22Rv1 (cell line): ENCODE measurements at regions not wholly inside any gene's neighbourhood (a gene's known extent, or its start where the extent isn't known, plus 50 kb on each side); places are given as distances from the start of the nearest gene placed in this dataset.

Experiments used
- CTCF ChIP-seq: fragments of 450-650 bp; IDR thresholded peaks from 2 replicates; pipeline ENCODE4 v1.5.1; 2017; ENCODE audit warnings: mild to moderate bottlenecking
- ZFX ChIP-seq: fragments of 450-650 bp; IDR thresholded peaks from 2 replicates; pipeline ENCODE4 v1.6.1; 2017; ENCODE audit warnings: antibody characterized with exemption, borderline replicate concordance

DNA sequence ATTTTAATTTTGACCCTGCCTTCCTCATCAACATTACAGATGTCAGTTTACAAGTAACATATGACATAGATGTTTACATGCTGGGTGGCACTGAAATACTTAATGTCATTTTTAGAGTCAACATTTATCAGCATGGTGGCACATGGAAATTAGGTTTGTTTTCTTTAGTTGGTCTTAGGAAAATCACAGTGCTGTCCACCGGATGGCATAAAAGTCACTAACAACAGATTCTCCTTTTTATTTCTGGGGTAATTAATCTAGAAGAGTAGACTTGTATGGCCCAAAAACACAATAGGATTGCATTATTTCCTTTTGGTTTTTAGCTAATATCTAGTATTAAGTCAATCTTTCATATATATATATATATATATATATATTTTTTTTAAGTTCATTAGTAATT is 88.6 kb upstream of the HHIP start:
- TF ChIP-seq CTCF (no peak), ZFX (no peak)
